GM19023 (cell line): ENCODE measurements at regions not wholly inside any gene's neighbourhood (a gene's known extent, or its start where the extent isn't known, plus 50 kb on each side); places are given as distances from the start of the nearest gene placed in this dataset.

Experiments
- ATAC-seq: cut with Tn5 transposase; IDR thresholded peaks from one replicate; pipeline ENCODE4 v1.9.1; 2021; ENCODE audit warnings: mild to moderate bottlenecking, moderate library complexity; ENCODE audit not compliant: unreplicated experiment

DNA sequence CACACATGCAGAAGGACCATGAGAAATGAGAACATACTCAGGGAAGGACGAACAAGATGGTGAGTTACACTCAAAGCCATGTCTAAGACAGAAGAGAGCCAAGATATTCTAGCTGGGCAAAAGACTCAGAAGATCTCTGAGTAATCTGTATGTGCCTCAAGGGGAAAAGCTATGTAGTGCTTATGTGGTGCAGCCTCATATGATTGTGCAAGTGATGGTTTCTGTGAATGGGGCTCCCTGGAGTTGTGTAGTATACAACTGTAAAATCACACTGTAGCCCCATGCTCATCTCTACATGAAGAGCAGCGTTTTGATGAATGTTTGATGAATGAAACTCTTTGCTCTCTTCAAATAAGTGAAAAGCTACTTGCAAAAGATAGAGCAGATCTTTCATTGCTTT lies 57.5 kb downstream of the OSR1 start:
- ATAC-seq, result no peak

DNA sequence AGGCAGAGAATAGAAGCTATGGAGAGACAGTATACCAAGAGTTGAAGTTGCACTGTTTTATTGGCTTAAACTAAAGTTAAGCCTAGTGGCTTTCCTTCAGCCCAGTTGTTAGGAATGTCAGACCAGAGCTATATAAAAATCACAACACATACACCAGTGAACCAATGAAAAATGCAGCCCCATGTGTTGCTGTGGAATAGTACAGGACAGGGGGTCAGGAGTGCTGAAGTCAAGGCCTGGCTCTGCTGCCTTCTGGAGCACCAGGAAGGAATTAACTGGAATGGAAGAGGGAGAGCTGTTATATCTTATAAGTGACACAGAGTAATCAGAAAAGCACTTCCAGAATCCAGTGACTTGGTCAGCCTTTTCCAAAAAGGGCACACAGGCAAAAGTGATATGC lies 58.9 kb downstream of the OSR1 start:
- no peak for ATAC-seq

DNA sequence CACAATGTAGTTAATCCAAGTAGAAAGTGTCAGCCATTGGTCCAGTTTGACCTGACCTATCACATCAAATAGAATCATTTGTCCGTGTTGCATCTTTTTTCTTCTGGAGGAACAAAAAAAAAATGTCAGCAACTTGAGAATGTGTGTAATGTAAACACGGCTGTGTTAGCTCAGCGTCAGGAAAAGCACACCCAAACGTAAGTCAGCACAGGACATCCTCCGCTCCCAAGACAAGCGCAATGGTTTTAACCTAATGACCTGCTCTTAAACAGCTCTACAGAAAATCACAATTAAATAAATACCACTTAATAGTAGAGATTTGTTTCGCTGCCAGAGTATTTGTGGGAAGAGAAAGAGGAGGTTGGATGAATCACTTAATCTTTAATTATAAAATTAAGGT lies 59.4 kb downstream of the OSR1 start:
- no peak for ATAC-seq

DNA sequence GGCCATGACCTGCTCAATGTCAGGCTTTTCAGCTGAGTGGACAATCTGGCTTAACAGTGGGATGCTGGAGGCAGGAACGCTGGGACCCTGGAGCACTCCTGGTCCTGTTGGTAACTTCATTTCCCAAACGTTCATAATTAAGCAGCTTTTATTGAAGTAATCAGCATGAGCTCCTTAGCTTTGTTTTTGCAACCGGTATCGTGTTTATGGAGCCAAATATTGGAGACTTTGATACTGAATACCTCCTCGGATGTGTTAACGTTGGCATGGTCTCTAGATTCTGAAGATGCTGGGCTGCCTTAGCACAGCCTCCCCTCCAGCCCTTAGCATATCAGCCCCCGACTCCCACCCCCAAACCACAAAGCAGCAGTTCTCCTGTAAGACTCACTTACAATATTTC lies 60.7 kb downstream of the OSR1 start:
- ATAC-seq, result no peak

DNA sequence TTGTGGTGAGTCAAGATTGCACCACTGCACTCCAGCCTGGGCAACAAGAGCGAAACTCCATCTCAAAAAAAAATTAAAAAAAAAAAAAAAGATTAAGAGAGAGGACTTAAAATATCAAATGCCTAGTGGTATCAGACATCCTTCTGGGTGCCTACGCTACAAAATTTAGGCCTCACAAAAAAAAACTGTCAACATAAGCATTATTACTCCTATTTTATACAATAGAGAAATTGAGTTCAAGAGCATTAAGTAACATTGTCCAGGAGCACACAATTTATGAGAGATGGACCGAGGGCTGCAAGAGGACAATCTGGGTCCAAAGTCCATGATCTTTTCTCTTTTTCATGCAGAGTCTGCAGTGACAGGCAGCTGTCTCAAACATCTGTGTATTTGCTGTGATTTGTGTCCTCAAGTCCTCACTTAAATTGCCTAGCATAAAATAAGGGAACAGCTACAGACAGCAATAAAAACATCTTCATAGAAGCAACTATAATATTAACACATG lies 62.4 kb downstream of the OSR1 start:
- ATAC-seq, result no peak

DNA sequence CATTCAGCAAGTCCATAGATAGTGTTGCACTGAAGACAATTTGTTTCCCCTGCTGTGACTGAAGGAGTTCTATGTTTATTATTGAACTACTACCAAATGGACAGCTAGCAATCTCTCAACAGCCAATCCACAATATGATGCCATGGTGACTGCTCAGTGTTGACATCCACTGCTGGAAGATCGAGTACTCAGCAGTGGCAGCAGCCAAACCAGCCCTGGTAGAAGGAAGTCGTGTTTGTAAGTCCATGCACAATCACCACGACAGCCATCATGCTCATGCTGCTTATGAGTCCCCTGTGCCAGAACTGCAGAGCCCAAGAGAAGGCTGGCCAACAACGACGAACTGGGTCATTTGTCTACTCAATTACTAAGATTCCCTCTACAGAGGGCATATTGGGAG lies 66.4 kb downstream of the OSR1 start:
- no peak for ATAC-seq

DNA sequence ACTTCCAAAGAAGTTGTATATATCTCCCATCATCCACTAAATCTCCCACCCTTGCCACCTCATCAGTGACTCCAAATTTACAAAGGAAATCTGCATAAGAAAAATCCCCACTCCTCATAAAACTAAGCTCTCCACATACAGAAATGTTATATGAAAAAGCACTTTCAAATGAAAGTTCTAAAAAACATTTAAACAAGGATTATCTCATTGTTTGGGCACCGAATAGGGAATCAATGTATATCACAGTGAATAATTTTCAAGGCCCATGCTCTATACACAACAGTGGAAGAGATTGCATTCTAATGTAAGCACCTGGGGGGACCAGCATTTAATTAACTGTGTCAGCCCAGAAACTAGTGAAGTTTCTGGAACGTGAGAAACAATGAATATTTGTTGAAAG lies 70.1 kb downstream of the OSR1 start:
- no peak for ATAC-seq

DNA sequence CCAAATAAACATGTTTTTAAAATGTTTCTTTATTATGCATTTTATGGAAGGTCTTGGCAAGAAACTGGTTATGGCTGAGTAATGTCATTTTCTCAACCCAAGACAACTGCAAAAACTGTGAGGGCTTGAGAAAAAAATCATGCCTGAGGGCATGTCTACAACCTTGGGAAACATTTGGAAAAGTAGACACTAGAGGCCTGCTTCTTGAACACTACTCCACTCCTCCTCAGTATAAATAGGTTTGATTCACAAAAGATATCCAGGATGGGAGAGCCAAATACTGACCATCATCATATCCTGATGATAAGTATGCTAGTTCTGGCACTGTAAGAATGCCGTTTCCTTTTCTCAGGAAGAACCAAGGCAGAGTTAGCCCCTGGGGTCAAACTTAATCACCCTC lies 71.1 kb downstream of the OSR1 start:
- ATAC-seq, result no peak

DNA sequence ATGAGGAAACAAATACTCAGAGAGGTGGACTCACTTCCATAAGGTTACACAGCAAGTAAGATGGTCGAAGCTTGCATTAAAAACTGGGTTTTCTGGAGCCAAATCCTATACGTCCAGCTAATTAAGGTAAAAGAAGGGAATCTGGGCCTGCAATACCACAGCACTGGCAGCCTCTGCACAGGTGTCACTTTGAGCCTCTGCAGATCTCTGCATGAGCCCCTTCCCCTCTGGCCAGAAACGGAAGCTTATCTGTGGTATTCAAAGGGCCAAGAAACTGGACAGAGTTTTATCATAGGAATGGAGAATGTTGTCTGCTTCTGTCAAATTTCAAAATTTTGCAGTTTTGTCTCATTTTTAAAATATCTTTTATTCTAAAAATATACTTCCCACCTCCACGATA lies 76.1 kb downstream of the OSR1 start:
- ATAC-seq, result no peak

DNA sequence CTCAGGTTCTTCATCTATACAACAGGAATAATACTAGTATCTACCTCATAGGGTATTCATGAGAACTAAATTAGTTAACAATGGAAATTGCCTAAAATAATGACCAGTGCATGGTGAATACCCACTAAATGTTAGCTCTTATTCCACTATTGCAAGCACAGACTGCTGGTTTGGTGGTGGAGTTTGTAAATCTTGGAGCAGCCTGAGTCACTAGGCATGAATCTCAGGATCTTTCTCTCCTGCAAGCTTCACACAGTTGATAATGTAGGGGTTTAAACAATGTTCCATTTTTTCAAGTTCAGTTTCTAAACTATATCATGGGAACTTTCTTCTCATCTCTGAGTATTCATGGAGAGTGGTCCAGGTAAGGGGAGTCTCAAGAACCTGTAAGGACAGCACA lies 84.0 kb downstream of the OSR1 start:
- no peak for ATAC-seq

DNA sequence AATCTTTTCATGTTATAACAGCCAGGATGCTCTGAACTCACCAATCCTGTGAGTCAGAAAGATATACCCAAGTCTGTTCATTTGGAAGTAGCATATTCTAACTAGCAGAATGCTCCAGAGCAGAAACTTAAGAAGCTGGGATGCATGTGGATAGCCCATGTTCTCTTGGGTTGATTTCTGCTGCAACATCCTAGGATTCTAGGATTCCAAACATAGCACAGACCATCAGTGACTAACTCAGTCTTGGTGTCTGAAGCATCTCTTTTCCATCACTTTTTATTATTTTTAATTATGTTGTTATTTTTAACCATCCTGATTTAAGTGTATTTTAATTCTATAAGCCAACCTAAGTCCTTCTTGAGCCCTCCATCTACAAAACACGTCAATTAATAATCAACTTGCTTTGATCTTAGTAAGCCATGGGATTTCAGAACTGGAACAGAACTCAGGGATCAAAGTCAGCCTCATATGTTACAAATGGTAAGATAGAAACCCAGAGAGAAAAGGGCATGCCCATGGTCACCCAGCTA lies 85.4 kb downstream of the OSR1 start:
- ATAC-seq, result no peak

DNA sequence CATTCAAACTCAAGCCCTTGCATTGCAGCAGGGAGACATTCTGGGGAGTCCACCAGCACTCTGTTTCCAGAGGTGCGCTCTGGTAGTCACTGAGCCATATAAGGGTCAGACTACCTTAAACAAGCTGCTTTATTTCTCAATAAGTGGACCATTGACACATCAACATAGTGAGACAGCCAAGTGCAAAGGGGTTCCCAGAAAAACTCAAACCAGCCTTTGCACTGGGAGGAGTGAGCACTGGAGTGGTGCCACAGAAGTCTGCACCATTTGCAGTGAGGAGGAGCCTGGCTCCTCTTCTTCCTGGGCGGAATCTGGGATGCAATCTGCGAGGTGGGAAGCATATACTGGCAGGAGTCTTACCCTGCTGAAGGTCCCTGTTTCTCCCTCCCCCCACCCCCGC lies 86.4 kb downstream of the OSR1 start:
- ATAC-seq, result no peak

DNA sequence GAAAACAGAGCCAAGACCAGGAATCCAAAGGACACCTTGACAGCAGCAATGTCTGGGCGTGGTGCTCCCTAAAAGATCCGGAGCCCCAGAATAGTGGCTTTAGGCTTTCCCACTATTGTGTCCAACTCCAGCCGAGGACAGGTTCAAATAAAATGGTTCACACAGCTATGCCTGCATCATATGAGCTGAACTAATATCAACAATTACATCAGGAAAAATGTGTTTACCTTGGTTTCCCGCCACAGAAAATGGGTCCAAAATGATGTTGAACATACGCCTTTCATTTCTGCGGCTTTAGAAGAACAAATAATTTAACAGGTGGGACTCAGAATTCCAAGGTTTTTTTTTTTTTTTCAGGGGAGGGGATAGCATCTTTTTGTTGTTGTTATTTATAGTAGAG lies 93.6 kb downstream of the OSR1 start:
- ATAC-seq, result no peak

DNA sequence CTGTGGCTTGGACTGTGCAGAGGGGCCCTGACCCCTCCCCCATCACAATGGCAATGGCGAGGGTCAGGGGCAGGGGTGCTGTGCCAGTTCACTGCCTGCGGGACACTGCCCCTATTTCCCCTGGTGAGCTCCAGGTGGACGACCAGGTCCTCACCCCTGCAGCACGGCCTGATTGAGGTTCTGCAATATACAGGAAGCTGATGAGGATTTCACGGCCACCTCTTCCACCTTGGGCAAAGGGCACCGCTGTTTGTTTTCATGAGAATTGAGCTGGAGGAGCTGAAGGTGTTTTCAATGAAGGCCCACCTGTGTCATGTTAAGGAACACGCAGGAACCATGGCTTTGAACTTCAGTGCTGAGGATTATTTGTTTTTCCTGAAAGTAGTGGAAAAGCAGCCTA lies 96.3 kb downstream of the OSR1 start:
- ATAC-seq, result no peak

DNA sequence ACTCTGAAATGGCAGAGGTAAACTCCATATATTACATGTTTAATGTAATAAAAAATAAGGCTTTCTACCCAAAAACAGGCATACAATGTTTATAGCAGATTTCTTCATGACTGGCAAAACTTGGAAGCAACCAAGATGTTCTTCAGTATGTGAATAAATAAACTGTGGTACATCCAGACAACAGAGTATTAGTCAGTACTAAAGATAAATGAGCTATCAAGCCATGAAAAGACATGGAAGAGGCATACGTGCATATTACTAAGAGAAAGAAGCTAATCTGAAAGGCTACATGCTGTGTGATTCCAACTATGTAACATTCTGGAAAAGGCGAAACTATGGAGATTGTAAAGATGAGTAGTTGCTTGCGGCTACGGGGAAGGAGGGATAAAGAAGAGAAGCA lies 97.4 kb downstream of the OSR1 start:
- no peak for ATAC-seq

DNA sequence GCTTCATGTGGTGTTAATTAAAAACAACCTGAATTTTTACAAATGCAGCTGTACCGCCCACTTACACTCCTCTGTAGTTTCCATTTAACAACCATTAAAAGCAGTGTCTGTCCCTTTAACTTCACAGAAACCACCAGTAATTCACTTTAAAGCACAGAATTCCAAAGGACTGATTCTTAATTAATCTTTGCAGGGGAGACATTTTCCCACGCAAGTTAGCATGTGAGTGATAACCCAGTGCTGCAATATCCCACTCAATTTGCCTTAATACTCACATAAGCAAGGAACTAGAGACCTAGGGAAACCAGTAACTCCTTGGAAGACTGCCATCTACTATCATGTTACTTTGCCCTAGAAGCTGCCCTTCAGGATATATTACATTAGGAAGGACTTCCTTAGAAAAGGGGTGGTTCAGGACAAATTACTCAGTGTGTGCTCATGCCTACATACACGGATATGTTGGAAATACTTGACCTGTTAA lies 102.3 kb downstream of the OSR1 start:
- ATAC-seq, result no peak

DNA sequence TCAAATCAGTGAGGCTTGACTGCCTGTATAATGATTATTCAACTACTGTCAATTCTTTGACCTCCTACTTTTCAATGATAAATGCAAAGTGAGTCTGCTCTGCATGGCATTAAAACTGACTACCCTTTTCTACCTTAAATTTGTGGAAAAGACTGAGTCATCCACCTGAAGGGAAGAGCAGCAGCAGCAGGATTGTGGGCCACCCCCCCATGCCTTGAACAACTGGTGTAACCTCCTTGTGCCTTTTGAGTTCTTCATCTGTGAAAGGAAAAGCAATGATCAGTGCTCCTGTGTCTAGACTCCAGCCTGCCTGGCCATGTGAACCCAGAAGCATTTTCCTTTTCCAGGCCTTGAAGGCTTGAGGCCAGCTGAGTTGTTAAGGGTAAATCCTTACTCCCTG lies 102.9 kb downstream of the OSR1 start:
- ATAC-seq, result no peak

DNA sequence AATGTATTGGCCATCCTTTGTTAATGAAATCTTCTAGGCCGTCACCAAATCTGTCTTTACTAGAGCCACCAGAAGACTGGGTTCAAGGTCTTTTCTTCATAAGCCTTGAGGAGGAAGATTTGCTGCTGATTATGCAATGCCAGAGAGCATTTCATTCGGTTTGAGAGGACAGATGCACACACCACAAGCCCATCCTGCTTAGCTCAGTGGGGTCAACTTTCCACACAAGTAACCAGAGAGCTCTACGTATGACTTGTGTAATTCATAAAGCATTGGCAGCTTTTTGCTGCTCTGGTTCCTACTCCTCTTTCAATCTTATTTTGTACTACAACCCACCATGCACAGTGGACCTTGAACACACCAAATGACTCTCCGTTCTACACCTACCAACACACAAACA lies 106.9 kb downstream of the OSR1 start:
- no peak for ATAC-seq

DNA sequence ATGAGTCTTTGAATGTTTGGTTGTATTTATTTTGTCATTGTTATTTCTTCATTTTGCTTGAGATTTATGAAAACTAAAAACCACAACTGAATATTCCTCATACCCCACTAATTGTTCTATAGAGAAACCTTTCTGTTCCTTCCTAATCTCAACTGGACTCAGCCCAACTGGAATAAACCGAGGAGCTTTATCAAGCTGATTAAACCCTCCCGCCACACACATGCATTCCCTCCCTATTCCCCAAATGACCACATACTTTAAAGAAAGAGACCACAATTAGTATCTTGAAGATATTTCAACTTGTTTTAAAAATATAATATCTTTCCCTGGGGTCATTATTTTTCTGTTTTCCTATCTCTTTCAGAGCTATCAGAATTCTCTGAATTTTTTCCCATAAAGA lies 107.5 kb downstream of the OSR1 start:
- ATAC-seq, result no peak

DNA sequence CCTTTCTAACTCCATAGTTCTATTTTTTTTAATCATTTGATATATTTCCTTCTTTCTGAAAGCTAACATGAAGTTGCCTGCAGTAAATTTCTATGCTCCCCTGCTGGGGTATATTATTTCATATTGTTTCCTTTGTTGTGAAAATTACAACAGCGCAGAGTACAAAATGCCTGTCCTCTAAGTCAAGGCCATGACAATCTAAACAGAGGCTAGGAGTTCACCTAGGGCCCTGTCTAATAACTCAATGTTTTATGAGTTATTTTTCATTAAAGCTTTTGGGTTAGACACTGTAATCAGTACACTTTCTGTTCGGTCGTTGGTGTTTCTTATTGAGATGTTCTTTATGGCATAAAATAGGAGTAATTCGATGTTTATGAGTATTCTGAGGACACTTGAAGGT lies 111.2 kb downstream of the OSR1 start:
- ATAC-seq, result no peak

DNA sequence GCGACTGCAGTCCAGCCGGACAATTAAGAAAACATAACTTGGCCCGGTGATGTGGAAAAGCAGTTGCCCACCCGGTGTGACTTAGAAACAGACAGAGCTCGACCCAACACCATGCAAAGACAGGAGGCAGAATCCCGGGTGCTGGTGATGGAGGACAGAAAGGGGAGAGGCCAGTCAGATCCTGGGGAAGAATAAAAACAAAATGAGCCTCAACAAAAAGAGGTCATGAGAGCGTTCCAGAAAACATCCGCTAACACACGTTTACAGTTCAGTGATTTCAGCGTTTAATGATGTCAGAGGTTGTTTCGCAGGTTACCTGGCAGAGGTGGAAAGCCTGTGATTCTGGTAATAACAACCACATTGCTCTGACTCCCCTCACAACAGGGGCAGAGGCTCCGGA lies 111.9 kb downstream of the OSR1 start:
- ATAC-seq, result no peak

DNA sequence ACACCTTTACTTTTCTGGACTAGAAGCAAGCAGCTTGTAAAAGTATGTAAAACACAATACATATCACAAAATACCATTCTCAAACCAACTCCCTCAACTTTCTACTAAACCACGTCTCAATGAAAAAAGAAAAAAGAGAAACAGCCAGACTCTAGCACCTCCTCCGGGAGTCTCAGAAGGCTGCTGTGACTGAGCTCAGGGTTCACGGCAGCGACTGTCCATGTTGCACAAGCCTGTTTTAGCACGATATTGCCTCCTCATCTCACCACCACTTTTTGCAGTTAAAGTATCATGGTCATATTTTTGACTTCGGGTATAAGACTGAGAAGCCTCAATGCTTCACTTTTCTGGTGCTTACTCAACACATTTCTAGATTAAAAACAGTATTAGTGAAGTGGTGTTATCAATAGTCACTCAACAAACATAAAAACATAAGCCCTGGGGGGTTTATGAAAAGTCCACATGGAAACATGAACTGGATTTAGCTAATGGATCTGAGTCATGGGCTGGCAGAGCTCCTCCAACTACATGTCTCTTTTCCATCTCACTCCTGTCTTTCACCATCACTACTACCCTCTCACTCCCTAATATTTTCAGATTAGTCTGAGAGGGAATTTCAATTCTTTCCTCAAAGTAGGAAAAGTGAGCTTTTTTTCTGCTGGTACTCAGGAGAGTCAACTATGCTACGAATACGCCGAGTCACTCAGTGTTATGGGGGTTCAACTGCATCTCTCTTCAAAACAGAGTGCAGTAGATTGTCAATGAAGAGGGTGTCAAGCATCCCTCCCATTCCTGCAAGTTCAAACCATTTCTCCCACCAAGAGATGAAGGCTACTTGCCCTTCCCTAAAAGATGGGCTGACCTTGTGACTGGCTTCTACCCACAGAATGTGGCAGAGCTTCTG lies 113.7 kb downstream of the OSR1 start:
- ATAC-seq, result no peak
